ENCODE measurements at regions not wholly inside any gene's neighbourhood (a gene's known extent, or its start where the extent isn't known, plus 50 kb on each side); places are given as distances from the start of the nearest gene placed in this dataset.

DNA sequence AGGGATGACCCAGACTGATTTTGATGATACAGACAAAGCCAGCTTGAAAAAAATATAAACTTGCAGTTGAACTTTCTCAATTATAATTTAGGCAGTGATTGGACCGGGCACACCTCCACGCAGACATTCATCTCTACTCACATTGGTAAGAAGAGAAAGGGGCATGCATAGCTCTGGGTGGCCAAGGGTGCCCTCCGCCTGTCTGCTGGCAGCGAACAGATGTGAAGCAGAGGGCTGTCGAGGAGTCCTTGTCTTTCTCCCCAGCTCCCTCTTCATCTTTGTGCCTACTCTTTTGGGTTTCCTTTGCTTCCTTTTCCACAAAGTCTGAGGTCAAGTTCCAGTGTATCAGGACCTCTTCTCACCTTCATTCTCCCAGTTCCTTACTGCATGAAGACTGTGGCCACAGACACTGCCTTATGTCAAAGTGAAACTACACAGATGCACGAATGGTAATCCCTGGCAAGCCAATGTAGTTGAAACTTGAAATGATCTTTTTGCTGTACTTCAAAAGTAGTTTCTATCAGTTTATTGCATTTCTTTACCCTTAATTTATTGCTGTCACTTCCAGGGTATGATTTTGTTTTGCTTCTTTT, 343.7 kb upstream of the SOX9 start:
- TF ChIP-seq EZH2 (IDR thresholded peaks at IDR 0.05; ENCODE audit: borderline replicate concordance, low read length): no peak
- TF ChIP-seq, protein P1, sequence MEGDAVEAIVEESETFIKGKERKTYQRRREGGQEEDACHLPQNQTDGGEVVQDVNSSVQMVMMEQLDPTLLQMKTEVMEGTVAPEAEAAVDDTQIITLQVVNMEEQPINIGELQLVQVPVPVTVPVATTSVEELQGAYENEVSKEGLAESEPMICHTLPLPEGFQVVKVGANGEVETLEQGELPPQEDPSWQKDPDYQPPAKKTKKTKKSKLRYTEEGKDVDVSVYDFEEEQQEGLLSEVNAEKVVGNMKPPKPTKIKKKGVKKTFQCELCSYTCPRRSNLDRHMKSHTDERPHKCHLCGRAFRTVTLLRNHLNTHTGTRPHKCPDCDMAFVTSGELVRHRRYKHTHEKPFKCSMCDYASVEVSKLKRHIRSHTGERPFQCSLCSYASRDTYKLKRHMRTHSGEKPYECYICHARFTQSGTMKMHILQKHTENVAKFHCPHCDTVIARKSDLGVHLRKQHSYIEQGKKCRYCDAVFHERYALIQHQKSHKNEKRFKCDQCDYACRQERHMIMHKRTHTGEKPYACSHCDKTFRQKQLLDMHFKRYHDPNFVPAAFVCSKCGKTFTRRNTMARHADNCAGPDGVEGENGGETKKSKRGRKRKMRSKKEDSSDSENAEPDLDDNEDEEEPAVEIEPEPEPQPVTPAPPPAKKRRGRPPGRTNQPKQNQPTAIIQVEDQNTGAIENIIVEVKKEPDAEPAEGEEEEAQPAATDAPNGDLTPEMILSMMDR (IDR thresholded peaks at IDR 0.05; ENCODE audit: low read length): no peak

All from OCI-LY1 (cell line).